ENCODE measurements at regions not wholly inside any gene's neighbourhood (a gene's known extent, or its start where the extent isn't known, plus 50 kb on each side); places are given as distances from the start of the nearest gene placed in this dataset.

DNA sequence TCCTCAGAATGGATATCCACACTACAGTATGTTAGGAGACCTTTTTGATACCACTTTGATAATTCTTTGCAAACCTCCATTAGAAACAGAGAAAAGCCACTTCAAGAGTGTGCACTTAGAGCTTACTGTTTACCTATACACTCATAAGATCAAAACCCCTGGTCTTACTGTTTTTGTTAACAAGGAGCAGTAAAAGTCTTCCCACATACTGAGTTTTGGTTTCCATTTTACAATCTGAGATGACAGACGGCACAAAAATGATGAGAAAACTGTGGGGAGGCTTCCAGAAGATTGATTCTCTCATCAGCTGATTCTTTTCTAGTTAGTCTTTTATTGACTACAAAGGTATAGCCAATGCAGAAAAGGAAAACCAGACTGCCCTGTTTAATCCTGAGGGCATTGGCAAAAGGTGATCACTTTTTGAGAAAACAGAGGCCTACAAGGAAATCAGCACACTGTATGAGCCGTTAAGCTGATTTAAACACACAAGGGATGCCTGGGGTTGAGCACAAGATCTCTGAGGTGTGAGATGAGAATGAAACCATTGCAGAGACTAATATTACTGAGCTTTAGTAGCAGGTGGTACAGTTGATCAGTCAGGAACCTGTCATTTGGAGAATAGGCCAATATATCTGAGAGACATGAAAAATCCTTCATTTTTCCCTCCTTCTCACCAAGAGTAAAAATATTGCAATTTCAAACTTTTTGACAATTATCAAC is 368.6 kb downstream of the GRB14 start:
- TF ChIP-seq, protein P1, sequence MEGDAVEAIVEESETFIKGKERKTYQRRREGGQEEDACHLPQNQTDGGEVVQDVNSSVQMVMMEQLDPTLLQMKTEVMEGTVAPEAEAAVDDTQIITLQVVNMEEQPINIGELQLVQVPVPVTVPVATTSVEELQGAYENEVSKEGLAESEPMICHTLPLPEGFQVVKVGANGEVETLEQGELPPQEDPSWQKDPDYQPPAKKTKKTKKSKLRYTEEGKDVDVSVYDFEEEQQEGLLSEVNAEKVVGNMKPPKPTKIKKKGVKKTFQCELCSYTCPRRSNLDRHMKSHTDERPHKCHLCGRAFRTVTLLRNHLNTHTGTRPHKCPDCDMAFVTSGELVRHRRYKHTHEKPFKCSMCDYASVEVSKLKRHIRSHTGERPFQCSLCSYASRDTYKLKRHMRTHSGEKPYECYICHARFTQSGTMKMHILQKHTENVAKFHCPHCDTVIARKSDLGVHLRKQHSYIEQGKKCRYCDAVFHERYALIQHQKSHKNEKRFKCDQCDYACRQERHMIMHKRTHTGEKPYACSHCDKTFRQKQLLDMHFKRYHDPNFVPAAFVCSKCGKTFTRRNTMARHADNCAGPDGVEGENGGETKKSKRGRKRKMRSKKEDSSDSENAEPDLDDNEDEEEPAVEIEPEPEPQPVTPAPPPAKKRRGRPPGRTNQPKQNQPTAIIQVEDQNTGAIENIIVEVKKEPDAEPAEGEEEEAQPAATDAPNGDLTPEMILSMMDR (IDR thresholded peaks at IDR 0.05) = no peak
- no peak for TF ChIP-seq POLR2A (IDR thresholded peaks at IDR 0.05)
